Kasumi-1 (cell line): ENCODE measurements at regions not wholly inside any gene's neighbourhood (a gene's known extent, or its start where the extent isn't known, plus 50 kb on each side); places are given as distances from the start of the nearest gene placed in this dataset.
"Not testable (repeated sequence)": the region's sequence is repeated elsewhere in the genome, so short reads cannot be mapped to it uniquely, and the experiment has no call there.

Experiments used
- DNase-seq, 2 experiments: peaks; one replicate each; lab custom pipeline; 2025; lab: John Stamatoyannopoulos, UW

DNA sequence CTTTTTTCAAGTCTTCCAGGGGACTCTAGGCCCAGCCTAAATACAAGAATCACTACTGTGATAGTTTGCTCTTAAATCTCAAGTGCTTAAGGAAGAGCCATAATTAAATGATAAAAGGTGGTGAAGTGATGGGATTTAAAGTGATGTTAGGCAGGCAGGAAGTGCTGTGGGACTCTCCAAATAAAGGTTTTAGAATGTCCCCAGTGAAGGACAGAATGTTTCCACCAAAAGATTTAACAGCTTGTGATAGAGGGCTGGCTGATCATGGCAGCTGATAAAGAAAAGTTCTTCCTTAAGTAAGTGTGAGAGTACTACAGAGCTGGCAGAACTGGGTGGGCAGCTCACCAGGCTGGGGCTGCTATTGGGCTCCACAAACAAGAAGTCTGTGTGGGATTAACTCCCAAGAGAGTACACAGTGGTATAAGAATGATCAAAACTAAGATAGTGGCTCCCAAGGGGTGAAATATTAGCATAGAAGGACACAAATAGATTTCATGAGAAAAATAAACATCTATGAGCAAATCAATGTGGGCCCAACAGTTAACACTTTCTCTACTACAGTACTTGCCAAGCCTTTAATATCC lies 637.2 kb upstream of the CPEB2 start:
- DNase-seq = no peak

DNA sequence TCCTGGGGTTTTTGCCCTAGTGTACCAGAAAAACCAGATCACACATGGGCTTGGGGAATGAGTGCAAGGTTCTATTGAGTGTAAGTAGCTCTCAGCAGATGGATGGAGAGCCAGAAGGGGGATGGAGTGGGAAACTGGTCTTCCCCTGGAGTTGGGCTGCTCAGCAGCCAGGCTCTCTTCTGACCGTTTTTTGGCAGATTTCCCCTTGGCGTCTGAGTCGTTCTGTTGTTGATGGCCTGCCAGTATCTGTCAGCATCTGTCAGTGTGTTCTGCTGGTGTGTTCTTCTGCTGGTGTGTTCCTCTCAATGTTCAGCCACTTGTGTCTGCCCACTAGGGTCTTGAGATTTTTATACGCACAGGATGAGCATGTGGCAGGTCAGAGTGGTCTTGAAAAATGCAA lies 633.9 kb upstream of the CPEB2 start:
- no peak for DNase-seq

DNA sequence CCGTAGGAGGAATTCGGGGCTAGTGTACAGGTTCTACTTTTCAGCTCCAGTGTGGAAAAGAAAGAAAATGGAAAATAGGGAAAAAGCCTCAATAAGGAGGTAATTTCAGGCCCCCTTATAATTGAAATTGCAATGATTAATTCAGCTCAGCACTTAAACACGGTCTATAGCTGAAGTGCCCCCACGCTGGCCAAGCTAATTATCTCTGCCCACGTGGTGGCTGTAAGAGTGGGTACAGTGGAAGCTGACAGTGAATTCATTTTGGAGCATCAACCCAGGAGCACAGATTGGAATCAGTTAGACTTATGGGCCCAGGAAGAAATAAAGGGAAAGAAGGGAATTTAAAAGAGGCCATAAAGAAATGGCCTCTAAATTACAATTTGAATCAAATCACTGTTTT lies 631.1 kb upstream of the CPEB2 start:
- DNase-seq = no peak

DNA sequence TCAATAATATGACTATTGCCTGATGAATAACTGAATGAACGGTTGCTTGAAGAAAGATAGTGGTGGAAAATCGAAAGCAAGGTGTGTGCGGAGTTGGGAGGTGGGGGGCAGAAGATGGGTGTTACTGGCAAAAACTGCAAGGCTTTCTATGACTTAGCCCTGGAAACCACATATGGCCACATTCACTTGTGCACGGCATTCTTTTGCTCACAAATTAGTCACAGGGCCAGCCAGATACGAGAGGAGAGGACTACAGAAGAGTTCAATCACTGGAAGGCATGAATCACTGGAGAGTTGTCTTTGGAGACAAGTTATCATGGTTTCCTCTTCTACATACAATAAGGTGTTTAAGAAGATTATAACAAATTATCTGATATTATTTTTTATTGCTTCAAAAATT lies 626.5 kb upstream of the CPEB2 start:
- DNase-seq = no peak

DNA sequence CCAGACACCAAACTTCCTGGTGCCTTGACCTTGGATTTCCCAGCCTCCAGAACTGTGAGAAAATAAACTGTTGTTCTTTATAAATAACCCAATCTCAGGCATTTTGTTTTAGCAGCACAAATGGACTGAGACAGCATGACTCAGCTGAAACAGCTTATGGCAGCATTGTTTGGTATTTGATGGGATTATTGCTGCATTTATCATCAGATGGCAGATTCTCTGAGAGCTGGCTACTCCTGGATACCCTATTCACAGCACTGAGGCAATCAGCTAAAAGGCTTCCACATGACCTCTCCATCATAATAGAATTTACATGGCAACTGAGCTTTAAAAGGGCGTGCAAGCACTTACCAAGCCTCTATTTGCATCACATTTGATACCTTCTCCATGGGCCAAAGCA lies 623.1 kb upstream of the CPEB2 start:
- DNase-seq = no peak

GRCh38 chr4:14383652-14384051 lies 618.6 kb upstream of the CPEB2 start:
- peak; percentile 23 to 53 for DNase-seq

DNA sequence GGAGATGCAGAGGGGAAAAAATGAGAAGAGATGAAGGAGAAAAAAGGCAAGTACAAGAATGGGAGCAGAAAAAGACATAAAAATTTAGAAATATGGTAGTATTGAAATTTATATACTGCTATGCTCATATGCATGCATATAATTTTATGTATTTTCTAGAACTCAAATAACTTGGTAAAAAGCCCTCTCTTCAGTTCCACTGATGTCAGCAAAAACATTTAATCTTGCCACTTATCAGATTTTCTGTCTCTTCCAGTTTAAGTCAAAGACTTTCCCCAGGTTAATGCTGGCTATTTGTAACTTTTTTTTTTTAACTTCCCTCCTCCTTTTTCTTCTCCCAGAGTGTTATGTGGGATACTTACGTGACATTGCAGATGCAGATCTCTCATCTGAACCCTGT lies 617.5 kb upstream of the CPEB2 start:
- no peak for DNase-seq

DNA sequence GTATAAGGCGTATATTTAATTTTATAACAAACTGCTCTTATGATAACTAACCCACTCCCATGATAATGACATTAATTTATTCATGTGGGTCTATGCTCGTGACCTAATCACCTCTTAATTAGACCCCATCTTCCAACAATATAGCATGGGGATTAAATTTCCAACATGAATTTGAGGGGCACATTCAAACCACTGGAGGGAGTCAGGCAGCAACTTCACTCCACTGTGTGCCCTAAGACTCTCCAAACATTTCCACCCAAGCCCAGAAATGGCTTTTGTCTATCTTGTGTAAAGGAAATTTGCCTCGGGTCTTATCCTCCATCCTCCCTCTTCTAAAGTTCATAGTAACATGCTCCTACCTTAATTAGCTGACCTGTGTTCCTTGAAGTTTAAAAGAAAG lies 616.1 kb upstream of the CPEB2 start:
- no peak for DNase-seq

- DNase-seq = no peak
These were observed 614.6 kb upstream of the CPEB2 start for GRCh38 chr4:14387647-14388046.

DNA sequence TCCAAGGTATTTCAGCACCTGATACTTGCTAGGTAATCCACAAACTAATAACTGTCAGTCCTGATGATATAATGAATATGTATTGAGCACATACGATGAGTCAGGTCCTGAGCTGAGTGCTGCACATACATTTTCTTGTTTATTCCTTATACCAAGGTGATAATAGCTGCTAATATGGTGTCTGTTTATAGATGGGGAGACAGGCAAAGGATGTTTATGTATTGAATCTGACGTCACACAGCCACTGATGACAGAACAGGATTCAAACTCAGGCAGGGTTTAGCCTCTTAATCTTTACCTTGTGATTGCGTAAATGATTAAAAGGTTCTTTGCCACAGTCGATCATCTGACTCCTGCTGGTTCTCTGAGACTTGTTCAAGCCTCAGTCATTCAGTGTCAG lies 609.9 kb upstream of the CPEB2 start:
- no peak for DNase-seq

DNA sequence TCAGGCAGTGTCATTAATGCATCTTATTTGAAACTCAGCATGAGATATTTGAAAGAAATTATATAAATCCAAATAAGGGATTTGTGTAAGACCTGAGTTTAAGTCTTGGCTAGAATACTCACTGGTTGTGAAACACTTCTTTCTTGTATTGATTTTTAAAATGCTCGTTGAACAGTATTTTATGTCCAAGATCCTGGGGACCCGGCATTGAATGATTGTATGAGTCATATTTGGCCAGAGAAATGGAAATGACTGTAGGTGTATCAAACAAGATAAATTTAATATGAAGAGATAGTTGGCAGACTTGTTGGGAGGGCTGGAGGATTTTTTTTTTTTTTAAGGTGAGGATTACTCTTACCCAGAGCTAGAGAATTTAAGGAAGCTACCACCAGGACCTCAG lies 606.1 kb upstream of the CPEB2 start:
- no peak for DNase-seq

- DNase-seq = no peak
These were observed 602.4 kb upstream of the CPEB2 start for GRCh38 chr4:14399848-14400247.

GRCh38 chr4:14400307-14400706 lies 602.0 kb upstream of the CPEB2 start:
- peak; percentile 49 to 63 for DNase-seq

DNA sequence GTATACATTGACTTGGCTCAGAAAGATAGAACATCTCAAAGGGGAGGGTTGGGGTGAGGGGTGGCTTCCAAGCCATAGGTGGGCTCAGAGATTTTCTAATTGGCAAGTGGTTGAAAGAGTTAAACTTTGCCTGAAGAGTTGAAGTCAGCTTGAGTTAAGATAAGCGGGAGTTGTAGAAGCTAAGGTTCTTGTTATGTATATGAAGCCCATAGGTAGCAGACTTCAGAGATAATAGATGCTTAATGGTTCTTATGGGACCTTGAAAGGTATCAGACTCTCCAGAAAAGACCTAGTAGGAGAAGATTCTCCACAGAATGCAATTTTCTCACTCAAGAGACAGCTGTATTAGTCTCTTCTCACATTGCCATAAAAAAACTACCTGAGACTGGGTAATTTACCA lies 599.1 kb upstream of the CPEB2 start:
- DNase-seq = no peak

- DNase-seq = no peak
These were observed 597.6 kb upstream of the CPEB2 start for GRCh38 chr4:14404730-14405129.

DNA sequence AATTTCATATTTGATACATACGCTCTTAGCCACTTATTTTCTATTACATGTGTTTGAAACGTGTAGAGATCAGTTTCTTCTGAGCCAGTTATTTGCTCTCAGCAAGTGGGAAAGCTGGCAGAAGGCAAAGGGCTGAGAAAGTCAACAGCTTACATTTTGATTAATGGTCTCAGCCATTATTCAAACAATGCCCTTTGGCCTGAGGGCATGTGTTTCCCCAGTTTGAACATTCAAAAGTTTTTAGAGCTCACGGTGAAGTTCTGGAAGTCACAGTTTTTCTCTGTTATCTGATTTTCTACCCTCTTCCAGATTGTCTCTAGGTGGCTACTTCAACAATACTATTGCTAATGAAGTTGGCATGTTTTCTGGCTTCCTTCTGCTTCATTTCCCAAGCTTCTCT lies 591.8 kb upstream of the CPEB2 start:
- DNase-seq = no peak

GRCh38 chr4:14415146-14415545 lies 587.1 kb upstream of the CPEB2 start:
- peak; percentile 20 to 66 for DNase-seq

GRCh38 chr4:14419516-14419915 lies 582.8 kb upstream of the CPEB2 start:
- DNase-seq = no peak

DNA sequence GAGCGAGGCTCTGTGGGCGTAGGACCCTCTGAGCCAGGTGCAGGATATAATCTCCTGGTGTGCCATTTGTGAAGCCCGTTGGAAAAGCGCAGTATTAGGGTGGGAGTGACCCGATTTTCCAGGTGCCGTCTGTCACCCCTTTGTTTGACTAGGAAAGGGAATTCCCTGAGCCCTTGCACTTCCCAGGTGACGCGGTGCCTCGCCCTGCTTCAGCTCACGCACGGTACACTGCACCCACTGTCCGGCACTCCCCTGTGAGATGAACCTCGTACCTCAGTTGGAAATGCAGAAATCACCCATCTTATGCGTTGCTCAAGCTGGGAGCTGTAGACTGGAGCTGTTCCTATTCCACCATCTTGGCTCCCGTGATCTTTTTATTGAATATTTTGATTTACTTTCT lies 576.0 kb upstream of the CPEB2 start:
- not testable (repeated sequence) for DNase-seq

GRCh38 chr4:14428125-14428524 lies 574.2 kb upstream of the CPEB2 start:
- no peak for DNase-seq

- DNase-seq = no peak
These were observed 570.8 kb upstream of the CPEB2 start for GRCh38 chr4:14431155-14432134.

DNA sequence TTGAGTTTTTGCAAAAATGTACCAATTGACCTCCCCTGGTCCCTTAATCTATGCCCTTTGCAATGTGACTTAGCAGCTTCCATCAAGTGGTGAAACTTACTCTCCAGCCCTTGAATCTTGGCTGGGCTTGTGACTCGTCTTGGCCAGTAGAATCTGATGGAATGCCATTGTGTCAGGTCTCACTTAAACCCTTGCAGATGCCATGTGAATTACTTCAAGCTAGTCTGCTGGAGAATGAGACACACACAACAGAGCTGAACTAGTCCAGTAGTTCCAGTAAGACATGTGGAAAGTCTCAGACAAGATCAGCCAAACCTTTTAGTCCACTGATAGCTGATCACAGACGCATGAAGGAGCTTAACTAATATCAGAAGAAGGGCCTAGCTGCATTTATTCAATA lies 567.8 kb upstream of the CPEB2 start:
- DNase-seq = no peak

DNA sequence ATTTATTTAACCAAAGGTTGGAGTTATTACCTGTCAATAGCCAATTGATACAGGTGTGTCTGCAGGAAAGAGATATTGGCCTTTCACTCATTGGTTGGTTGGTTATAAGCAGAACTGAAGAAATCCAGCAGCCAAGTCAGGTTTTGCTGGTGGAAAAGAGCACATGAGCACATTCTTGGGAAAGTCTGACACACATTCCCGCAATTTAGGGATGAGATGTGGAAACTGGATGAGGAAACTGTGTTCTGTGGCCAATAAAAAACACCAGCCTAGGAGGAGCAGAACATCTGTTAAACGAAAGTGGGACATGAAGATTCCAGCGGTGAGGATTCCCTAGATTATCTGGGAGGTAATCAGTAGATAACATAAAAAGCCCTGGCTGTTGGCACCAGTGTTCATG lies 567.4 kb upstream of the CPEB2 start:
- no peak for DNase-seq

GRCh38 chr4:14441561-14441960 lies 560.7 kb upstream of the CPEB2 start:
- DNase-seq = no peak
